IMR-90 (cell line): ENCODE measurements at regions not wholly inside any gene's neighbourhood (a gene's known extent, or its start where the extent isn't known, plus 50 kb on each side); places are given as distances from the start of the nearest gene placed in this dataset.

Source experiments
- ATAC-seq: fragments of 200-7000 bp; cut with Tn5 transposase; 2 replicates; pipeline ENCODE4 v1.9.1; 2020; ENCODE audit warnings: low read depth, mild to moderate bottlenecking, moderate library complexity
- BruUV-seq: library from RNA; stranded (reverse); fragments of 400-500 nt; replicated peaks from 2 replicates; lab custom pipeline; 2021; lab: Mats Ljungman, UMichigan
- CTCF ChIA-PET: fragments of 300-600 bp; formaldehyde crosslinking; extraction: SDS; loops from one replicate; lab custom pipeline; 2021; ENCODE audit warnings: antibody characterized with exemption; lab: Yijun Ruan, JAX
- POLR2A ChIA-PET: fragments of 300-600 bp; sonication (Branson Sonifier 250); formaldehyde crosslinking; loops from one replicate; lab custom pipeline; 2022; ENCODE audit warnings: antibody characterized with exemption; ENCODE audit not compliant: unreplicated experiment; lab: Charles Lee
- DNase-seq: peaks from one replicate; pipeline ENCODE4 v3.0.0; 2013
- H2AFZ ChIP-seq: replicated peaks from 2 replicates; pipeline ENCODE3; 2013; ENCODE audit warnings: low read length, mild to moderate bottlenecking; ENCODE audit not compliant: poor library complexity
- H2AK5ac ChIP-seq: 2 replicates; pipeline ENCODE4 v1.6.1; 2013; ENCODE audit warnings: low read depth, low read length, inconsistent platforms
- H2AK9ac ChIP-seq: replicated peaks from 2 replicates; pipeline ENCODE3; 2013; ENCODE audit warnings: mild to moderate bottlenecking, low read depth, low read length, moderate library complexity; ENCODE audit not compliant: poor library complexity
- H2BK120ac ChIP-seq: 2 replicates; pipeline ENCODE4 v1.6.1; 2013; ENCODE audit warnings: low read depth, low read length, inconsistent platforms
- H2BK15ac ChIP-seq: 3 replicates; pipeline ENCODE4 v1.6.1; 2013; ENCODE audit warnings: low read depth, low read length, inconsistent platforms
- H2BK20ac ChIP-seq: 2 replicates; pipeline ENCODE4 v1.6.1; 2013; ENCODE audit warnings: low read depth, mild to moderate bottlenecking, inconsistent platforms, low read length, moderate library complexity
- H2BK5ac ChIP-seq: 2 replicates; pipeline ENCODE4 v1.6.1; 2013; ENCODE audit warnings: mild to moderate bottlenecking, low read depth, low read length, inconsistent platforms; ENCODE audit not compliant: poor library complexity, severe bottlenecking
- H3K14ac ChIP-seq: replicated peaks from 2 replicates; pipeline ENCODE4 v1.6.1; 2013; ENCODE audit warnings: low read depth, low read length, inconsistent platforms
- H3K18ac ChIP-seq: 2 replicates; pipeline ENCODE4 v1.6.1; 2013; ENCODE audit warnings: low read depth, low read length, control low read depth
- H3K23ac ChIP-seq: 2 replicates; pipeline ENCODE4 v1.6.1; 2013; ENCODE audit warnings: low read depth, low read length, inconsistent platforms
- H3K27ac ChIP-seq: 2 replicates; pipeline ENCODE4 v1.5.1; 2013; ENCODE audit warnings: mild to moderate bottlenecking, control low read depth, low read length; ENCODE audit not compliant: insufficient read depth
- H3K27me3 ChIP-seq: 2 replicates; pipeline ENCODE4 v1.6.1; 2013; ENCODE audit warnings: low read length; ENCODE audit not compliant: control insufficient read depth, insufficient read depth
- H3K36me3 ChIP-seq: 2 replicates; pipeline ENCODE4 v1.6.1; 2013; ENCODE audit warnings: low read length, mixed read lengths; ENCODE audit not compliant: control insufficient read depth, insufficient read depth
- H3K4ac ChIP-seq: 2 replicates; pipeline ENCODE4 v1.6.1; 2013; ENCODE audit warnings: low read depth, low read length, inconsistent platforms
- H3K4me1 ChIP-seq: 2 replicates; pipeline ENCODE4 v1.6.1; 2013; ENCODE audit warnings: low read length, mixed read lengths; ENCODE audit not compliant: control insufficient read depth, insufficient read depth
- H3K4me2 ChIP-seq: 2 replicates; pipeline ENCODE4 v1.6.1; 2013; ENCODE audit warnings: low read depth, mild to moderate bottlenecking, control low read depth, low read length, moderate library complexity
- H3K4me3 ChIP-seq: 2 replicates; pipeline ENCODE4 v1.5.1; 2013; ENCODE audit warnings: low read depth, mild to moderate bottlenecking, control low read depth, low read length, moderate library complexity; ENCODE audit not compliant: insufficient read depth
- H3K56ac ChIP-seq: 2 replicates; pipeline ENCODE4 v1.6.1; 2013; ENCODE audit warnings: low read length, inconsistent platforms; ENCODE audit not compliant: insufficient read depth; ENCODE audit errors: extremely low read depth
- H3K79me1 ChIP-seq, 2 experiments: 2 replicates each; pipeline ENCODE4 v1.6.1; 2013; ENCODE audit warnings: low read length in 2 of 2, inconsistent platforms in 1 of 2, low read depth in 1 of 2
- H3K9ac ChIP-seq: 2 replicates; pipeline ENCODE4 v1.6.1; 2013; ENCODE audit warnings: low read depth, low read length, control low read depth
- H3K9me1 ChIP-seq: 2 replicates; pipeline ENCODE4 v1.6.1; 2013; ENCODE audit warnings: low read length, inconsistent platforms; ENCODE audit not compliant: insufficient read depth
- H3K9me3 ChIP-seq: 2 replicates; pipeline ENCODE4 v1.6.1; 2013; ENCODE audit warnings: low read length; ENCODE audit not compliant: control insufficient read depth, insufficient read depth
- H4K20me1 ChIP-seq: 2 replicates; pipeline ENCODE4 v1.6.1; 2013; ENCODE audit warnings: low read length, inconsistent platforms; ENCODE audit not compliant: insufficient read depth
- H4K5ac ChIP-seq: 2 replicates; pipeline ENCODE4 v1.6.1; 2013; ENCODE audit warnings: mild to moderate bottlenecking, low read depth, low read length, control low read depth
- H4K8ac ChIP-seq, 2 experiments: 2 replicates each; pipeline ENCODE4 v1.6.1; 2013; ENCODE audit warnings: low read depth in 2 of 2, low read length in 2 of 2, control low read depth in 1 of 2, inconsistent platforms in 1 of 2
- H4K91ac ChIP-seq: 2 replicates; pipeline ENCODE4 v1.6.1; 2013; ENCODE audit warnings: low read depth, low read length, inconsistent platforms; ENCODE audit not compliant: insufficient read depth
- BHLHE40 ChIP-seq: fragments of 150-350 bp; IDR thresholded peaks from 2 replicates; pipeline ENCODE4 v1.6.1; 2016; ENCODE audit warnings: mild to moderate bottlenecking, low read depth, low read length
- FOS ChIP-seq: fragments of 150-350 bp; IDR thresholded peaks from 2 replicates; pipeline ENCODE4 v1.6.1; 2016; ENCODE audit warnings: low read depth, low read length
- MAFK ChIP-seq: IDR thresholded peaks from 2 replicates; pipeline ENCODE4 v1.6.1; 2012; ENCODE audit warnings: low read depth, low read length, improper control_type of control experiment
- MAZ ChIP-seq: IDR thresholded peaks from 2 replicates; pipeline ENCODE4 v1.6.1; 2012; ENCODE audit warnings: low read depth, mild to moderate bottlenecking, low read length, improper control_type of control experiment, moderate library complexity, borderline replicate concordance
- RAD21 ChIP-seq: IDR thresholded peaks from 2 replicates; pipeline ENCODE4 v1.6.1; 2012; ENCODE audit warnings: low read length, improper control_type of control experiment
- RFX5 ChIP-seq: IDR thresholded peaks from 2 replicates; pipeline ENCODE4 v1.8.0; 2012; ENCODE audit warnings: low read depth, mild to moderate bottlenecking, low read length, moderate library complexity
- SMC3 ChIP-seq: fragments of 150-350 bp; IDR thresholded peaks from 2 replicates; pipeline ENCODE4 v1.6.1; 2016; ENCODE audit warnings: low read depth, mild to moderate bottlenecking, antibody characterized with exemption, low read length, moderate library complexity
- WGBS, 2 experiments: methylation state at CpG; one replicate each; pipeline versions ENCODE4 v1.1.5 to v1.1.7; 2013; ENCODE audit warnings: missing lambda C conversion rate in 2 of 2; ENCODE audit not compliant: insufficient read length in 1 of 2; ENCODE audit errors: extremely low coverage in 2 of 2; 5-methylcytosine and 5-hydroxymethylcytosine counted together
- dilution Hi-C: fragments of 300-500 bp; cut with HindIII; formaldehyde crosslinking; loops from one replicate; pipeline ENCODE4 v1.14.3; 2018; ENCODE audit warnings: low sequenced_read_pairs; ENCODE audit not compliant: unreplicated experiment
- in situ Hi-C: fragments of 300-500 bp; cut with MboI; formaldehyde crosslinking; loops from 3 replicates; pipeline ENCODE4 v1.14.3; 2019; ENCODE audit warnings: low sequenced_read_pairs, inconsistent platforms, mixed read lengths
- intact Hi-C: fragments of 100-400 bp; cut with micrococcal nuclease; formaldehyde crosslinking; loops from 2 replicates; pipeline ENCODE4 v1.10.0; 2022

DNA sequence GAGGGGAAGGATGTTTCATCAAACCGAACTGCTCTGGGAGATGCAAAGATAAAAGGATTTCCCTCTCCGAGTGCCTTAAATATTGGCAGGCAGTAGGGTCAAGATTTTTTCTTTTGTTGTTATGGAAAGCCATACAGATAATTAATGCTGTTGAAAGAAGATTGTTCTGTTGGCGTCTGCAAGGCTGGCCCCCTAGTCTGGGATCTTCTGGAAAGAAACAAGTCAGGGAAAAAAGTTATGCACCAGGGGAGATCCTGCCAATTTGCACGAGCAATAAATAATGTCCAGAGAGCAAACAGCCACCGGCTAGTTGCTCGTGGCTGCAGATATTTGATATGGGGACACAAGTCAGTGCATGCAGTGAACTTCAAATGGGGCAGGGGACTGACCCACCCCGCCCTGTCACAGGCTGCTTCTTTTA lies 202.1 kb upstream of the MYL2 start:
- H4K20me1 ChIP-seq: no peaks in the 10 kb centered on the region
- no peak overlapping the region for H2AFZ ChIP-seq
- H4K5ac ChIP-seq: no peak overlapping the region
- H3K4me2 ChIP-seq: no peak overlapping the region
- H3K14ac ChIP-seq: no peak overlapping the region
- no peak overlapping the region for H3K4ac ChIP-seq
- H2BK15ac ChIP-seq: no peak overlapping the region
- DNase-seq: no peak
- H3K36me3 ChIP-seq: no peaks in the 10 kb centered on the region
- no peak overlapping the region for H3K23ac ChIP-seq
- ATAC-seq: no peak
- intact Hi-C loops (no loop called here), in situ Hi-C loops (no loop called here), dilution Hi-C loops (no loop called here)
- POLR2A ChIA-PET: no interaction called here
- no peak overlapping the region for H2AK9ac ChIP-seq
- no peak overlapping the region for H4K8ac ChIP-seq
- H3K27ac ChIP-seq: no peak overlapping the region
- H3K9ac ChIP-seq: no peak overlapping the region
- no peak overlapping the region for H4K91ac ChIP-seq
- no peaks in the 10 kb centered on the region for H3K9me3 ChIP-seq
- H3K4me3 ChIP-seq: no peak overlapping the region
- no TSS peak for BruUV-seq
- TF ChIP-seq MAFK (no peak), RFX5 (no peak), FOS (no peak), MAZ (no peak), BHLHE40 (no peak), SMC3 (no peak), RAD21 (no peak)
- H3K56ac ChIP-seq: no peak overlapping the region
- no peaks in the 10 kb centered on the region for H3K9me1 ChIP-seq
- no peaks in the 10 kb centered on the region for H3K4me1 ChIP-seq
- H2BK20ac ChIP-seq: no peak overlapping the region
- H2BK120ac ChIP-seq: no peak overlapping the region
- WGBS, 2 experiments: 7% methylated on average over 3 of the region's 7 CpGs; no CpG with 5 or more reads in 1 of the 2 experiments
- no peak overlapping the region for H2AK5ac ChIP-seq
- H2BK5ac ChIP-seq: no peak overlapping the region
- H3K27me3 ChIP-seq: peaks cover 2% of the 10 kb centered on the region; the same call in 1 of the 2 replicates
- CTCF ChIA-PET: no interaction called here
- no peak overlapping the region for H3K18ac ChIP-seq
- no peaks in the 10 kb centered on the region for H3K79me1 ChIP-seq
